Skin of body (tissue), 1 donor: ENCODE measurements at regions not wholly inside any gene's neighbourhood (a gene's known extent, or its start where the extent isn't known, plus 50 kb on each side); places are given as distances from the start of the nearest gene placed in this dataset.
"Not testable (repeated sequence)": the region's sequence is repeated elsewhere in the genome, so short reads cannot be mapped to it uniquely, and the experiment has no call there.

Experiments
- DNase-seq: peaks from one replicate; lab custom pipeline; 2025; lab: John Stamatoyannopoulos, UW

GRCh38 chr6:112459758-112460304, 112.7 kb downstream of the RFPL4B start:
- DNase-seq, result no peak

- DNase-seq, result no peak
These were observed 118.0 kb downstream of the RFPL4B start for GRCh38 chr6:112464901-112465665.

GRCh38 chr6:112466373-112467151, 119.4 kb downstream of the RFPL4B start:
- no peak for DNase-seq

GRCh38 chr6:112468359-112468758, 121.2 kb downstream of the RFPL4B start:
- no peak for DNase-seq

DNA sequence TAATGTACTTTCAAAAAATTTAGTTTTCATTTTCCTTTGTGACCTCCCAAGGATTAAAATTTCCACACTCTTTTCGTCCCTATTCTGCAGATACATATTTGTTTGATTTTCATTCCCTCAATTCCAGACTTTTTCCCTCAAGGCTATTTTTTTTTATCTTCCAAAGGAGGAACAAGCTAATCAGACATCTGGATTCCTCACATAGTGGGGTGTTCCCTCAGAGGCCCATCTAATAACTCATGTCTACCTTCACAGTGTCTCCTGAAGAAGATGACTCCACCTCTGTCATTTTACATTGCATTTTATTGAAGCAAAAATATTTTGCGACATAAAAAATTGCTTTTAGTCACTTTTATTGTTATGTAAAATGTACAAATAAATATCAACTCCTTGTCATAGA, 122.2 kb downstream of the RFPL4B start:
- no peak for DNase-seq

GRCh38 chr6:112470376-112470775, 123.2 kb downstream of the RFPL4B start:
- DNase-seq, result no peak

GRCh38 chr6:112470950-112471349, 123.8 kb downstream of the RFPL4B start:
- DNase-seq, result no peak

- peak; percentile 33 for DNase-seq
These were observed 128.0 kb downstream of the RFPL4B start for GRCh38 chr6:112475083-112475482.

DNA sequence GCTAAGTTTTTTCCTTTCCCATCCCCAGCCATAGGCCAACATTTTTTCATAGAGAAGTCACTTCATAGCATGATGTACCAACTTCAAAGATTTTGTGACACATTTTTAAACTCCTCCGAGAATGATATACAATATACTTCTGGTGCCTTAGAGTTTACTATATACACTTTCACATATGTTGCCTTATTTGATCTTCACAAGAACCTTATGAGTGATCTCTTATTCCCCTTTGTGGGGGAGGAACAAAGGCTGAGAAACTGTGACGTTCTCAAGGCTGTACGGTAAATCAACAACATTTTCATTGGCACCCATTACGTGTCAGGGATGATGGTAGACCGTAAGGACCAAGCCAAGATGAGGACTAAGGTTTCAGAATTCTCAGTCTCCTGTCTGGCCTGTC, 130.0 kb downstream of the RFPL4B start:
- no peak for DNase-seq

DNA sequence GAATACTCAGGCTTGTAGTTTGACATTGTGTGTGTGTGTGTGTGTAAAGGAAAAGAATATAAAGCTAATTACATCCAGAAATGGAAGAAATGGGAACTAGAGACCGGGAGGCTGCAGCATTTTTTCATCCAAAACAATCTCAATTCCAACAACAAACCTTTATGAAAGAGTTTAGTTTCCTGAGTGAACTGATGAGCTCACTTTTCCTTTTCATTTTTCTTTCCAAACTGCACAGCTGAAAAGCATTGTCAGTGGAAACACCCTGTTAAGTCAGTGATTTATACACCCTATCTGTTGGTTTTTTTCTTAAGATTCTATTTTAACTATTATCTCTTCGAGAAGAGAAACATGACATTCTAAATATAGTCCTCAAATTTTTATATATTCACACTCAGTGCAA, 130.9 kb downstream of the RFPL4B start:
- peak; percentile 93 for DNase-seq

GRCh38 chr6:112479975-112480374, 132.8 kb downstream of the RFPL4B start:
- DNase-seq, result not testable (repeated sequence)

- no peak for DNase-seq
These were observed 133.4 kb downstream of the RFPL4B start for GRCh38 chr6:112480553-112480952.

DNA sequence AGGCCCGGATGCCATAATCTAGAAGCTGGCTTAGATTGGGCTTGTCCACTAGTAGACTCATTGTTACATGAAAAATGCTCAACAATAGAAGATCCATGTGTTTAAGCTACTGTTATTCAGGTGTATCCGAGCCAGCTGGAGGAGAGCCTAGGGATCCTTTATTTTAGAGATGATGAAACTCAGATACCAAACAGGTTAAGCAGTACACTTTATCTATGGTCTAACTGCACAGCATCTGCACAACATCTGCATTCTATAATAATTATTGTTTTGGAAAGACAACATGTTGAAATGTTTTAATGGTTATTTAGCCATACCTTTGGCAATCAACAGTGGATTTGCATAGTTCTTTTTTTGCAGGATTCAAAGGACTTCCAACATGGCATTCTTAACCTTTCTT, 134.1 kb downstream of the RFPL4B start:
- DNase-seq, result peak; percentile 47

DNA sequence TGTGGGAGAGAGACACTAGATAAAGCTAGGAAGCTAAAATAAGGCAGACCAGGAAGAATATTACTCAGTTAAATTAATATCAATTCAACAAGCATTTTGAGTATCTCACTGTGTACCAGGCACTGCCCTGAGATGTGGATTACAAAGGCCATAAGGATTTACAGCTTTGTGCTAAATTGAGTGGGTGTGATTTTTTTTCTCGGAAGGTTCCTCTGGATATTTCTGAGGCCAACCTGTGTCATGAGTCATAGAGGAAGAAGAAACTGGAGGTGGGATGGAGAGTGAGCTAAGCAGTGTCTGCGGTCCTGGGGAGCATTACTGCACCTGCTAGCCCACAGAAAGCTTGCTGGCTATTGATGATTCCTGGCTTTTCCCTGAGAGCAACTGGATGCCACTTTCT, 135.2 kb downstream of the RFPL4B start:
- no peak for DNase-seq

GRCh38 chr6:112485120-112485826, 138.1 kb downstream of the RFPL4B start:
- peak; percentile 37 for DNase-seq

DNA sequence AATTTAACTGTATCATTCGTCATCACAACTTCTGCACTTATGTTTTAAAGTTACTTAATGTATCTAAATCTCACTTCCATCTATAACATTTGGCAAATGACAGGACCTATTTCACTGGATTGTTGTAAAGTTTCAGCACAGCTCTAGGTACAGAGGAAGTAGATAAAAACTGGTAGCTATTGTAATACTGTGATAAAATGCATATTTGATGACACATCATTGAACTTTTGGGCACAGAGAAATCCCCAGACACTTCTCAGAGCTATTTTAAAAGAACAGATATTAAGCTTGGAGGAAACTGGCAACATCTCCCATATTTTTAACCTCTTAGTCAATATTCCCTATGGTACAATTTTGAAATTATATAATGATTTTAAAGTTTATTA, 138.7 kb downstream of the RFPL4B start:
- DNase-seq, result peak; percentile 38

DNA sequence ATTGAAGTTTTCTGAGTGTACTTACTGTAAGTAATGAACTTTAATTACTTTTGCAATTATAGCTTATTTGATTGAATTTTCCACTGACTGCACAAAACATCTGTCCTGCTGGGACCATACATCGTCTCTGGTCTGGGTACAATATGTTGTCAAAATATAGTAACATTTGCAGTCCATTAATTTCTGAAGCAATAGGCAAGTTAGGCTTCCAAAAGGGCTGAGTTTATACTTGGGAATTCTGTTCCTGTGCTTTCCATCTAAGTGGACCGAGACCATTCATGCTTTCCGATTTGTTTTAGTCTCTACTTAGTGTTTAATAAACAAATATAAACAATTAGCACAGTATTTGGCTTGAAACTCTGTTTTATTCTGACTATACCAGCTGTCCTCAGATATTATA, 139.3 kb downstream of the RFPL4B start:
- peak; percentile 79 for DNase-seq

- no peak for DNase-seq
These were observed 141.1 kb downstream of the RFPL4B start for GRCh38 chr6:112488238-112488637.

- peak; percentile 83 for DNase-seq
These were observed 154.6 kb downstream of the RFPL4B start for GRCh38 chr6:112501705-112502104.

DNA sequence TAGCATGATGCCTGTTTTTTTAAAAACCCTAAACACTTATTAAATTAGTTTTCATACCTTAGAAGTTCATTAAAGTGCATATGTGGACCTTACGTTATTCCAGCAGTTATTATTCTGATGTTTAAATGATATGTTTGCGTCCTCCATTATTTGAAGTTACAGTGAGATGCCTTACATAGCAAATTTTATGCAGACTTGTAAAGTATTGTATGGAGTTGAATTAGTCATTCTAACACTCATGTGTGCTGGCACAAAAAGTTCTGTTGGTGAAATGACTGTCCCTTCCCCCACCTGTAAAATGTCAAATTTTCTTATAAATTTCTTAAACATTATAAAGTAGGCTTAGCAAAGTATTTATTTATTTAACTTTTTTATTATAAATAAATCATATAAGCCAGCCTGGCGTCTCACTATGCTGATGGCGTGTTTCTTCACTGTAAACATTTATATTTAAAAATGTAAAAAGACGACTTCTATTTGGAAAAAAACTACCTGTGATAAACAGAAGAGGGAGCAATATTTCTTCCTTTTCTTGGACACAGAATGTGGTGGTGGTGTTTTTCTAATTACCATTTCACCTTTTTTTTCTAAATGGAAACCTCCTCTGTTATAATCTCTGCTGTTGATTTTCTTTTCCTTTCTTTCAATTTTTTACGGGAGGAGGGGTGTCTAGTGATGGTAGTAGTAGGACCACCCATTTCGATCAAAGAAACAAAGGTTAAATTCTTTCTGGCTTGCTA, 155.4 kb downstream of the RFPL4B start:
- no peak for DNase-seq

- DNase-seq, result peak; percentile 23
These were observed 156.0 kb downstream of the RFPL4B start for GRCh38 chr6:112503091-112503596.
